Neural progenitor cell (in vitro differentiated cells): ENCODE measurements at regions not wholly inside any gene's neighbourhood (a gene's known extent, or its start where the extent isn't known, plus 50 kb on each side); places are given as distances from the start of the nearest gene placed in this dataset.
A peak's percentile ranks its signal among the peaks of the same experiment; 100 is the strongest.

ENCODE experiments used
- DNase-seq: peaks from one replicate; pipeline ENCODE4 v3.0.0-alpha.2; 2016; ENCODE audit warnings: low spot score
- H2AFZ ChIP-seq: fragments of 200-600 bp; sonication (generic); replicated peaks from 2 replicates; pipeline ENCODE4 v1.6.1; 2016; ENCODE audit warnings: antibody characterized with exemption
- H3F3A ChIP-seq: fragments of 200-600 bp; sonication (generic); 2 replicates; pipeline ENCODE4 v1.6.1; 2016; ENCODE audit warnings: antibody characterized with exemption, low read depth
- H3K27ac ChIP-seq: fragments of 200-600 bp; sonication (generic); 2 replicates; pipeline ENCODE4 v1.5.1; 2016; ENCODE audit warnings: mild to moderate bottlenecking
- H3K27me3 ChIP-seq: fragments of 200-600 bp; sonication (generic); 2 replicates; pipeline ENCODE4 v1.6.1; 2016; ENCODE audit warnings: mild to moderate bottlenecking, moderate library complexity
- H3K36me3 ChIP-seq: fragments of 200-600 bp; sonication (generic); 2 replicates; pipeline ENCODE4 v1.5.1; 2016
- H3K4me1 ChIP-seq: fragments of 200-600 bp; sonication (generic); 2 replicates; pipeline ENCODE4 v1.6.1; 2016; ENCODE audit warnings: mixed run types
- H3K4me2 ChIP-seq: fragments of 200-600 bp; sonication (generic); 2 replicates; pipeline ENCODE4 v1.6.1; 2016
- H3K4me3 ChIP-seq: fragments of 200-600 bp; sonication (generic); 2 replicates; pipeline ENCODE4 v1.5.1; 2016
- H3K79me2 ChIP-seq: fragments of 200-600 bp; sonication (generic); 2 replicates; pipeline ENCODE4 v1.6.1; 2016; ENCODE audit warnings: low read depth
- H3K9ac ChIP-seq: fragments of 200-600 bp; sonication (generic); 2 replicates; pipeline ENCODE4 v1.6.1; 2016
- H3K9me3 ChIP-seq: fragments of 200-600 bp; sonication (generic); 2 replicates; pipeline ENCODE4 v1.5.1; 2016; ENCODE audit warnings: low read depth
- H4K20me1 ChIP-seq: fragments of 200-600 bp; sonication (generic); 2 replicates; pipeline ENCODE4 v1.6.1; 2016; ENCODE audit warnings: low read depth
- H3K27ac Mint-ChIP-seq: 3 replicates; pipeline ENCODE4 v1.8.0; 2021; ENCODE audit warnings: mixed read lengths
- H3K27me3 Mint-ChIP-seq: 2 replicates; pipeline ENCODE4 v1.8.0; 2022; ENCODE audit warnings: low read depth, mild to moderate bottlenecking, inconsistent platforms, moderate library complexity, mixed read lengths; ENCODE audit not compliant: insufficient read depth
- H3K36me3 Mint-ChIP-seq: 3 replicates; pipeline ENCODE4 v1.8.0; 2021; ENCODE audit warnings: mixed read lengths
- H3K4me1 Mint-ChIP-seq: 3 replicates; pipeline ENCODE4 v1.8.0; 2021; ENCODE audit warnings: mixed read lengths
- H3K4me3 Mint-ChIP-seq: 3 replicates; pipeline ENCODE4 v1.8.0; 2021; ENCODE audit warnings: mild to moderate bottlenecking, moderate library complexity, mixed read lengths
- H3K9me3 Mint-ChIP-seq: 3 replicates; pipeline ENCODE4 v1.8.0; 2020; ENCODE audit warnings: mixed read lengths
- EZH2 ChIP-seq: fragments of 200-600 bp; sonication (generic); IDR thresholded peaks from 2 replicates; pipeline ENCODE4 v1.6.1; 2017; ENCODE audit warnings: antibody characterized with exemption, mild to moderate bottlenecking, moderate library complexity
- EZH2phosphoT487 ChIP-seq: fragments of 200-600 bp; sonication (generic); IDR thresholded peaks from 2 replicates; pipeline ENCODE4 v1.6.1; 2017; ENCODE audit warnings: antibody characterized with exemption
- TF ChIP-seq, protein P1 (sequence below): fragments of 200-600 bp; sonication (generic); IDR thresholded peaks from 2 replicates; pipeline ENCODE4 v1.5.1; 2017; ENCODE audit warnings: antibody characterized with exemption, mild to moderate bottlenecking

DNA sequence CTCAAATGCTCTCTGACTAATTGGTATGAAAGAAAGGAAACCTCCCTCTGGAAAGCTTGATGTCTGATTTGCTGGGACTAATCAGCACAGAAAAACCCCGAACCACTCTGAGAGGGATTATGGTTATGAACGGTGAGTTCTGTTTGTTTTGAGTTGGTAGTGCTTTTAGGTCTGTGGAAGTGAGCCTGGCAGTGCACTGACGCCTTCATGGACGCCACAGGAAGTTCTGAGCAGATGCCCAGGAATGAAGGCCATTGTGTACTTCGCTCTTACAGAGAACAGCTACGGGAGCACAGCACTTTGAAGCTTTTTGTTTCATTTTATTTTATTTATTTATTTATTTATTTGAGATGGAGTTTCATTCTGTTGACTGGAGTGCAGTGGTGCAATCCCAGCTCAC is 754.1 kb downstream of the QKI start:
- no peak overlapping the region for H3K4me3 Mint-ChIP-seq
- H3K27me3 ChIP-seq: no peaks in the 10 kb centered on the region
- H3K4me3 ChIP-seq: no peak overlapping the region
- H3F3A ChIP-seq: no peaks in the 10 kb centered on the region
- no peaks in the 10 kb centered on the region for H4K20me1 ChIP-seq
- H2AFZ ChIP-seq: peak overlapping the region; percentile 2
- peaks cover 28% of the 10 kb centered on the region for H3K4me1 Mint-ChIP-seq
- H3K27ac ChIP-seq: no peak overlapping the region
- no peaks in the 10 kb centered on the region for H3K9me3 ChIP-seq
- H3K36me3 Mint-ChIP-seq: no peaks in the 10 kb centered on the region
- H3K79me2 ChIP-seq: no peaks in the 10 kb centered on the region
- no peak overlapping the region for H3K27ac Mint-ChIP-seq
- no peaks in the 10 kb centered on the region for H3K36me3 ChIP-seq
- no peak overlapping the region for H3K4me2 ChIP-seq
- no peaks in the 10 kb centered on the region for H3K27me3 Mint-ChIP-seq
- no peak overlapping the region for H3K9ac ChIP-seq
- peaks cover 7% of the 10 kb centered on the region for H3K4me1 ChIP-seq
- no peak for DNase-seq
- peaks cover 8% of the 10 kb centered on the region for H3K9me3 Mint-ChIP-seq
- TF ChIP-seq EZH2: no peak
- TF ChIP-seq EZH2phosphoT487: no peak
- TF ChIP-seq, protein P1, sequence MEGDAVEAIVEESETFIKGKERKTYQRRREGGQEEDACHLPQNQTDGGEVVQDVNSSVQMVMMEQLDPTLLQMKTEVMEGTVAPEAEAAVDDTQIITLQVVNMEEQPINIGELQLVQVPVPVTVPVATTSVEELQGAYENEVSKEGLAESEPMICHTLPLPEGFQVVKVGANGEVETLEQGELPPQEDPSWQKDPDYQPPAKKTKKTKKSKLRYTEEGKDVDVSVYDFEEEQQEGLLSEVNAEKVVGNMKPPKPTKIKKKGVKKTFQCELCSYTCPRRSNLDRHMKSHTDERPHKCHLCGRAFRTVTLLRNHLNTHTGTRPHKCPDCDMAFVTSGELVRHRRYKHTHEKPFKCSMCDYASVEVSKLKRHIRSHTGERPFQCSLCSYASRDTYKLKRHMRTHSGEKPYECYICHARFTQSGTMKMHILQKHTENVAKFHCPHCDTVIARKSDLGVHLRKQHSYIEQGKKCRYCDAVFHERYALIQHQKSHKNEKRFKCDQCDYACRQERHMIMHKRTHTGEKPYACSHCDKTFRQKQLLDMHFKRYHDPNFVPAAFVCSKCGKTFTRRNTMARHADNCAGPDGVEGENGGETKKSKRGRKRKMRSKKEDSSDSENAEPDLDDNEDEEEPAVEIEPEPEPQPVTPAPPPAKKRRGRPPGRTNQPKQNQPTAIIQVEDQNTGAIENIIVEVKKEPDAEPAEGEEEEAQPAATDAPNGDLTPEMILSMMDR: no peak

DNA sequence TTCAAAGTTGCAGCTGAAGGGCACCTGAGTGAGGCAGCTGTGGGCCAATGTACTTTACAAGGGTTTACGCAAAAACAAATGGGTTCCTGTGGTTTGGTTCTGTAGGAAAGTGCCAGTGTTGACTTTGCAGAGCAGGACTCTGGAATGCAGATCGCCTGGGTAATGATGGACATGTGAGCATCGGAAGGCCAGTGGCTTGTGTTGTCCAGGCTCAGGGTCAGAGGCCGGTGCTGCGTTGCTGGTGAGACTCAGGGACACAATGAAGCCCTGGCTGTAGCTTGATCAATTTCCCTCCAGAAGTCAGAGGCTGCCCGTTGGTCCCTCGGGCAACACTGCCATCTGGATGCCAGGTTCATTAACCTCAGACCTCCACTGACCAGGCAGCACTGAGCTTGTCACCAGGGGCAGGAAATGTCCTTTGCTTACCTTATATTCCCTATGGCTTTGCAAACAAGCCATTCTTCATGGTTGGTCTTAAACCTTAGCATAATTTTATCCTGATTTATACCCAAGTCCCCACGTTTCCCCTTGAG is 753.4 kb downstream of the QKI start:
- H3K27ac ChIP-seq: no peak overlapping the region
- Mint-ChIP-seq H3K27ac (no peak overlapping the region), H3K4me3 (no peak overlapping the region)

DNA sequence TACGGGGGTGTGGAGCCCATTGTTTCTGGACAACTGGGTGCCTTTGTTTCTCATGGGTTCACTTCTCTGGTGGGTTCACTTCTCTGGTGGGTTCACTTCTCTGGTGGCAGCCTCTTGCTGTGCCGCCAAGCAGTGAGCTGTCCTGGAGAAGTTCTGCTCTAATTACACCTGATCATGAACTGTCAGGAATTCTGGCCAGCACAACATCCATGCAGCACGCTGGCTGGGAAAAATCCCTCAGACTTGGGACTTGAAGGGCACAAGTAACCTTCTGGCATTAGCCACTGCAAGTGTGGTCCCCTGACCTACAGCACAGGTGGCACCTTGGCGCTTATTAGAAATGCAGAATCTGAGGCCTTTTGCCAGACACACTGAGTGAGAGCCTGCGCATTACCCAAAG is 752.5 kb downstream of the QKI start:
- H3K4me3 ChIP-seq: no peak overlapping the region
- no peak overlapping the region for H3K4me2 ChIP-seq
- no peaks in the 10 kb centered on the region for H3K36me3 ChIP-seq
- H2AFZ ChIP-seq: no peak overlapping the region
- no peak overlapping the region for H3K27ac ChIP-seq
- H3K4me1 ChIP-seq: peaks cover 7% of the 10 kb centered on the region
- H3K79me2 ChIP-seq: no peaks in the 10 kb centered on the region
- Mint-ChIP-seq H3K4me3 (no peak overlapping the region), H3K36me3 (no peaks in the 10 kb centered on the region), H3K27ac (no peak overlapping the region), H3K9me3 (peaks cover 5% of the 10 kb centered on the region), H3K27me3 (no peaks in the 10 kb centered on the region), H3K4me1 (peaks cover 28% of the 10 kb centered on the region)
- no peaks in the 10 kb centered on the region for H3K9me3 ChIP-seq
- no peaks in the 10 kb centered on the region for H3F3A ChIP-seq
- no peak overlapping the region for H3K9ac ChIP-seq
- no peaks in the 10 kb centered on the region for H4K20me1 ChIP-seq
- H3K27me3 ChIP-seq: no peaks in the 10 kb centered on the region
- no peak for TF ChIP-seq EZH2phosphoT487
- TF ChIP-seq EZH2: no peak
- TF ChIP-seq, protein P1: no peak
- no peak for DNase-seq

More for the DNA sequence above, 753.4 kb downstream of the QKI start:
- peaks cover 28% of the 10 kb centered on the region for H3K4me1 Mint-ChIP-seq
- no peaks in the 10 kb centered on the region for H3F3A ChIP-seq
- H3K4me3 ChIP-seq: no peak overlapping the region
- H3K79me2 ChIP-seq: no peaks in the 10 kb centered on the region
- H3K4me1 ChIP-seq: peaks cover 7% of the 10 kb centered on the region
- H3K36me3 Mint-ChIP-seq: no peaks in the 10 kb centered on the region
- no peaks in the 10 kb centered on the region for H3K27me3 ChIP-seq
- H4K20me1 ChIP-seq: no peaks in the 10 kb centered on the region
- H3K27me3 Mint-ChIP-seq: no peaks in the 10 kb centered on the region
- no peak for TF ChIP-seq EZH2phosphoT487
- no peak for TF ChIP-seq EZH2
- TF ChIP-seq, protein P1: no peak
- no peak for DNase-seq
- no peak overlapping the region for H3K9ac ChIP-seq
- no peak overlapping the region for H2AFZ ChIP-seq
- no peak overlapping the region for H3K4me2 ChIP-seq
- no peaks in the 10 kb centered on the region for H3K36me3 ChIP-seq
- no peaks in the 10 kb centered on the region for H3K9me3 ChIP-seq
- peaks cover 4% of the 10 kb centered on the region for H3K9me3 Mint-ChIP-seq
